Loucy (cell line): ENCODE measurements at regions not wholly inside any gene's neighbourhood (a gene's known extent, or its start where the extent isn't known, plus 50 kb on each side); places are given as distances from the start of the nearest gene placed in this dataset.

Experiments used
- H2AFZ ChIP-seq: fragments of 200-600 bp; sonication (generic); 2 replicates; pipeline ENCODE4 v1.6.0; 2016; ENCODE audit warnings: antibody characterized with exemption, mild to moderate bottlenecking, low read length, moderate library complexity
- H3F3A ChIP-seq: fragments of 200-600 bp; 2 replicates; pipeline ENCODE4 v1.6.0; 2016; ENCODE audit warnings: antibody characterized with exemption, low read depth, mild to moderate bottlenecking
- H3K27me3 ChIP-seq: fragments of 200-600 bp; sonication (generic); 2 replicates; pipeline ENCODE4 v1.6.1; 2014; ENCODE audit warnings: low read length, mild to moderate bottlenecking; ENCODE audit not compliant: insufficient read depth, poor library complexity, severe bottlenecking
- H3K36me3 ChIP-seq: fragments of 200-600 bp; sonication (generic); 2 replicates; pipeline ENCODE4 v1.6.1; 2016; ENCODE audit warnings: low read length; ENCODE audit not compliant: insufficient read depth
- H3K4me1 ChIP-seq: fragments of 200-600 bp; sonication (generic); 2 replicates; pipeline ENCODE4 v1.5.1; 2014; ENCODE audit warnings: low read length, mild to moderate bottlenecking; ENCODE audit not compliant: insufficient read depth, poor library complexity, severe bottlenecking
- H3K4me2 ChIP-seq: fragments of 200-600 bp; sonication (generic); 2 replicates; pipeline ENCODE4 v1.6.0; 2014; ENCODE audit warnings: antibody characterized with exemption, low read length, low read depth, mild to moderate bottlenecking; ENCODE audit not compliant: poor library complexity, severe bottlenecking
- H3K4me3 ChIP-seq: fragments of 200-600 bp; sonication (generic); 2 replicates; pipeline ENCODE4 v1.5.1; 2014; ENCODE audit warnings: low read length, mild to moderate bottlenecking, mixed read lengths; ENCODE audit not compliant: poor library complexity, severe bottlenecking
- H3K79me2 ChIP-seq: fragments of 200-600 bp; sonication (generic); 2 replicates; pipeline ENCODE4 v1.6.1; 2014; ENCODE audit warnings: low read length; ENCODE audit not compliant: insufficient read depth
- H3K9ac ChIP-seq: fragments of 200-600 bp; sonication (generic); 2 replicates; pipeline ENCODE4 v1.6.0; 2014; ENCODE audit warnings: mild to moderate bottlenecking, low read depth, low read length, moderate library complexity; ENCODE audit not compliant: poor library complexity, severe bottlenecking
- H3K9me2 ChIP-seq: fragments of 200-600 bp; sonication (generic); replicated peaks from 2 replicates; pipeline ENCODE4 v1.6.1; 2016; ENCODE audit warnings: low read depth, low read length, mixed read lengths
- H3K9me3 ChIP-seq: fragments of 200-600 bp; sonication (generic); 2 replicates; pipeline ENCODE4 v1.6.1; 2014; ENCODE audit warnings: mild to moderate bottlenecking, antibody characterized with exemption, low read length, low read depth; ENCODE audit not compliant: insufficient read depth
- H4K20me1 ChIP-seq: fragments of 200-600 bp; sonication (generic); 2 replicates; pipeline ENCODE4 v1.6.0; 2014; ENCODE audit warnings: antibody characterized with exemption, low read length, mild to moderate bottlenecking; ENCODE audit not compliant: insufficient read depth, poor library complexity, severe bottlenecking
- EZH2phosphoT487 ChIP-seq: fragments of 200-600 bp; IDR thresholded peaks from 2 replicates; pipeline ENCODE4 v1.6.1; 2018; ENCODE audit warnings: antibody characterized with exemption, mild to moderate bottlenecking, moderate library complexity, borderline replicate concordance
- TF ChIP-seq, protein P1 (sequence below): fragments of 200-600 bp; sonication (generic); conservative IDR thresholded peaks from 2 replicates; pipeline ENCODE4 v1.5.1; 2014; ENCODE audit warnings: mild to moderate bottlenecking, antibody characterized with exemption, low read length

DNA sequence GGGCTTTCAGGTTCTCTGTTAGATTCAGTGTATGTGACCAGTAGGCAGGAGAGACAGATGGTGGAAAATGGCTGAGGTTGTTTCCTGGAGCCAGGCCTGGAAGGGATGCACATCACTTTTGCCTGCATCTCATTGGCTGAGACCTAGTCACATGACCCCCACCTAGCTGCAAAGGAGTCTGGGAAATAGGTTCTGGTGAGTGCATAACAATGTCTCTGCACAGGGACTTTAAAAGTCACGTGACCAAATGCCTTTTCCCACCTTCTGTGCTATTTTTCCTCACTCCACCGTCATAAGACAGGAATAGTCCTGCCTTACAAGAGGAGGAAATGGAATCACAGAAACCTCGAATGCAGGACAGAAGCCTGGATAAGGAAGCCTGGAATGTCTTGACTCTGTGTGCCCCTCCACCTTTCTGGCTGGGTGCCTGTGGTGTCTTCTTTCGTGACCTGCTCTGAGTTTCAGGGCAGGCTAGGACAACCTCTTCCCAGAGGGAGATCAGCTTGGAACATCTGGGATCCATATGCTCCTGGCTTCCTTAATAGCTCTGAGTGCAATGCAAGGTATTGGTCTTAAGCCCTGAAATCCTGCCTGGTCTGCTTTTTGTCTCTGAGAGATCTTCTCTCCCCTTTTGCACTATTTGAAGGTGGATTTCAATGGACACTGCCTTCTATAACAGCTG lies 139.9 kb upstream of the ZNF438 start:
- Histone ChIP-seq H2AFZ (no peak overlapping the region), H3K4me3 (no peak overlapping the region), H3K9ac (no peak overlapping the region), H3K9me3 (no peaks in the 10 kb centered on the region; the same call in 1 of the 2 replicates), H3K27me3 (no peaks in the 10 kb centered on the region), H3K79me2 (no peaks in the 10 kb centered on the region), H3F3A (no peaks in the 10 kb centered on the region), H3K36me3 (no peaks in the 10 kb centered on the region), H3K4me2 (no peak overlapping the region), H4K20me1 (no peaks in the 10 kb centered on the region), H3K9me2 (no peaks in the 10 kb centered on the region), H3K4me1 (no peaks in the 10 kb centered on the region)
- TF ChIP-seq EZH2phosphoT487 = no peak

DNA sequence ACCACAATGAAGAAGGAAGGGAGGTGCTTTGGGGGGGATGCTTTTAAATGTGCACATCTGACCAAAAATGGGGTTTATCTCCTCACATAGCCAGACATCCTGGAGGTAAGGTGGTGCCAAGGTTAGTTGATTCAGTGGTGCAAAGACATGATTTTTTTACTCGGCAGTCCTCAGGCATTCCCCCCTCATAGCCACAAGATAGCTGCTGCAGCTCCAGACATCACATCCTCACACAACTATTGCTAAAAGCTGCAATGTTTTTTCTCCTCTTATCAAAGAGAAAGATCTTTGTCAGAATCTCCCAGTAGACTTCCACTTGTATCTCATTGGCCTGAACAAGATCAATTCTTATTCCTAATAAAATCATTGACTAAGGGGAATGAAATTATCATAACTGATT lies 141.3 kb upstream of the ZNF438 start:
- Histone ChIP-seq H3K4me1 (no peaks in the 10 kb centered on the region), H3K27me3 (no peaks in the 10 kb centered on the region), H3K4me2 (no peak overlapping the region), H4K20me1 (no peaks in the 10 kb centered on the region), H3K4me3 (no peak overlapping the region), H3F3A (no peaks in the 10 kb centered on the region), H3K9me2 (no peaks in the 10 kb centered on the region), H2AFZ (no peak overlapping the region), H3K79me2 (no peaks in the 10 kb centered on the region), H3K9ac (no peak overlapping the region), H3K36me3 (no peaks in the 10 kb centered on the region), H3K9me3 (no peaks in the 10 kb centered on the region; the same call in 1 of the 2 replicates)
- no peak for TF ChIP-seq EZH2phosphoT487
- TF ChIP-seq, protein P1, sequence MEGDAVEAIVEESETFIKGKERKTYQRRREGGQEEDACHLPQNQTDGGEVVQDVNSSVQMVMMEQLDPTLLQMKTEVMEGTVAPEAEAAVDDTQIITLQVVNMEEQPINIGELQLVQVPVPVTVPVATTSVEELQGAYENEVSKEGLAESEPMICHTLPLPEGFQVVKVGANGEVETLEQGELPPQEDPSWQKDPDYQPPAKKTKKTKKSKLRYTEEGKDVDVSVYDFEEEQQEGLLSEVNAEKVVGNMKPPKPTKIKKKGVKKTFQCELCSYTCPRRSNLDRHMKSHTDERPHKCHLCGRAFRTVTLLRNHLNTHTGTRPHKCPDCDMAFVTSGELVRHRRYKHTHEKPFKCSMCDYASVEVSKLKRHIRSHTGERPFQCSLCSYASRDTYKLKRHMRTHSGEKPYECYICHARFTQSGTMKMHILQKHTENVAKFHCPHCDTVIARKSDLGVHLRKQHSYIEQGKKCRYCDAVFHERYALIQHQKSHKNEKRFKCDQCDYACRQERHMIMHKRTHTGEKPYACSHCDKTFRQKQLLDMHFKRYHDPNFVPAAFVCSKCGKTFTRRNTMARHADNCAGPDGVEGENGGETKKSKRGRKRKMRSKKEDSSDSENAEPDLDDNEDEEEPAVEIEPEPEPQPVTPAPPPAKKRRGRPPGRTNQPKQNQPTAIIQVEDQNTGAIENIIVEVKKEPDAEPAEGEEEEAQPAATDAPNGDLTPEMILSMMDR = no peak

DNA sequence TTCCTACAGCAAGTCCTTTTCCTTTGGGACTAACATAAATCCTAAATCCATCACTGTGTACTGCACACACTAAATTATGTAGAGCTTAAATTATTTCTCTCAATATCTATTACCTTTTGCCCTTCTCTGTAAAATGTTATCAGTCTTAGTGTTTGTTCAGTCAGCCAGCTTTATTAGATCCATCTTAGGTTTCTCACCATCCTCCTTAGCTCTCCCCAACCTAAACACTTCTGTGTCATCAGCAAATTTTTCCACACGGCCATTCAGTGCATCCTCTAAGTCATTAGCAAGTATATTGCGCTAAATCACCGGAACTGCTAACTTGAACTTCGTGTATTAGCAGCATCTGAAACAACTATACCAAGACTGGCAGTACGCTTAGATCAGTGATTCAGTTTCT lies 142.1 kb upstream of the ZNF438 start:
- Histone ChIP-seq H3K27me3 (no peaks in the 10 kb centered on the region), H3K4me1 (no peaks in the 10 kb centered on the region), H3K9ac (no peak overlapping the region), H3K79me2 (no peaks in the 10 kb centered on the region), H3K4me3 (no peak overlapping the region), H3K9me2 (no peaks in the 10 kb centered on the region), H2AFZ (no peak overlapping the region), H3K36me3 (no peaks in the 10 kb centered on the region), H3F3A (no peaks in the 10 kb centered on the region), H3K9me3 (no peaks in the 10 kb centered on the region; the same call in 1 of the 2 replicates), H3K4me2 (no peak overlapping the region), H4K20me1 (no peaks in the 10 kb centered on the region)
- TF ChIP-seq, protein P1 = no peak
- no peak for TF ChIP-seq EZH2phosphoT487
